HEK293 (cell line): ENCODE measurements at regions not wholly inside any gene's neighbourhood (a gene's known extent, or its start where the extent isn't known, plus 50 kb on each side); places are given as distances from the start of the nearest gene placed in this dataset.

Source experiments
- HOXD13 ChIP-seq: sonication (generic); formaldehyde crosslinking; IDR thresholded peaks from 2 replicates; pipeline ENCODE4 v1.8.0; 2022; ENCODE audit warnings: missing genetic modification reagents, borderline replicate concordance
- PRDM4 ChIP-seq: fragments of 450-650 bp; formaldehyde crosslinking; IDR thresholded peaks from 2 replicates; pipeline ENCODE4 v1.5.1; 2017; ENCODE audit warnings: missing biosample characterization, missing genetic modification characterization
- SP7 ChIP-seq: fragments of 450-650 bp; formaldehyde crosslinking; IDR thresholded peaks from 2 replicates; pipeline ENCODE4 v1.5.1; 2016; ENCODE audit warnings: missing biosample characterization, missing genetic modification characterization
- WT1 ChIP-seq: fragments of 450-650 bp; formaldehyde crosslinking; IDR thresholded peaks from 2 replicates; pipeline ENCODE4 v1.5.1; 2016; ENCODE audit warnings: missing biosample characterization, missing genetic modification characterization
- YY1 ChIP-seq: fragments of 450-650 bp; formaldehyde crosslinking; IDR thresholded peaks from 2 replicates; pipeline ENCODE4 v1.5.1; 2018; ENCODE audit warnings: missing biosample characterization, missing genetic modification characterization
- ZBTB10 ChIP-seq: fragments of 450-650 bp; formaldehyde crosslinking; IDR thresholded peaks from 2 replicates; pipeline ENCODE4 v1.5.1; 2016; ENCODE audit warnings: missing biosample characterization, missing genetic modification characterization
- ZBTB8A ChIP-seq: fragments of 450-650 bp; formaldehyde crosslinking; IDR thresholded peaks from 2 replicates; pipeline ENCODE4 v1.5.1; 2016; ENCODE audit warnings: missing biosample characterization, missing genetic modification characterization
- ZNF121 ChIP-seq: fragments of 450-650 bp; formaldehyde crosslinking; IDR thresholded peaks from 2 replicates; pipeline ENCODE4 v1.5.1; 2016; ENCODE audit warnings: missing biosample characterization, missing genetic modification characterization
- ZNF132 ChIP-seq: fragments of 450-650 bp; formaldehyde crosslinking; IDR thresholded peaks from 2 replicates; pipeline ENCODE4 v1.5.1; 2017; ENCODE audit warnings: missing biosample characterization, missing genetic modification characterization, borderline replicate concordance
- ZNF175 ChIP-seq: fragments of 450-650 bp; formaldehyde crosslinking; IDR thresholded peaks from 2 replicates; pipeline ENCODE4 v1.5.1; 2016; ENCODE audit warnings: missing biosample characterization, missing genetic modification characterization
- ZNF248 ChIP-seq: fragments of 450-650 bp; formaldehyde crosslinking; IDR thresholded peaks from 2 replicates; pipeline ENCODE4 v1.5.1; 2017; ENCODE audit warnings: missing biosample characterization, missing genetic modification characterization
- ZNF266 ChIP-seq: fragments of 450-650 bp; formaldehyde crosslinking; IDR thresholded peaks from 2 replicates; pipeline ENCODE4 v1.5.1; 2016; ENCODE audit warnings: missing biosample characterization, missing genetic modification characterization, low read depth
- ZNF335 ChIP-seq: fragments of 450-650 bp; formaldehyde crosslinking; conservative IDR thresholded peaks from 2 replicates; pipeline ENCODE4 v1.5.1; 2016; ENCODE audit warnings: missing biosample characterization, missing genetic modification characterization
- ZNF433 ChIP-seq: fragments of 450-650 bp; formaldehyde crosslinking; IDR thresholded peaks from 2 replicates; pipeline ENCODE4 v1.5.1; 2016; ENCODE audit warnings: missing biosample characterization, missing genetic modification characterization, low read depth
- ZNF514 ChIP-seq: fragments of 450-650 bp; formaldehyde crosslinking; IDR thresholded peaks from 2 replicates; pipeline ENCODE4 v1.5.1; 2016; ENCODE audit warnings: missing biosample characterization, missing genetic modification characterization
- ZNF544 ChIP-seq: fragments of 450-650 bp; formaldehyde crosslinking; IDR thresholded peaks from 2 replicates; pipeline ENCODE4 v1.5.0; 2017; ENCODE audit warnings: missing biosample characterization, missing genetic modification characterization
- ZNF629 ChIP-seq: fragments of 450-650 bp; formaldehyde crosslinking; IDR thresholded peaks from 2 replicates; pipeline ENCODE4 v1.5.1; 2017; ENCODE audit warnings: missing biosample characterization, missing genetic modification characterization
- ZNF654 ChIP-seq: fragments of 450-650 bp; formaldehyde crosslinking; IDR thresholded peaks from 2 replicates; pipeline ENCODE4 v1.5.1; 2016; ENCODE audit warnings: low read depth, missing biosample characterization, missing genetic modification characterization
- ZNF701 ChIP-seq: fragments of 450-650 bp; formaldehyde crosslinking; IDR thresholded peaks from 2 replicates; pipeline ENCODE4 v1.5.1; 2016; ENCODE audit warnings: missing biosample characterization, missing genetic modification characterization
- ZNF707 ChIP-seq: fragments of 450-650 bp; formaldehyde crosslinking; IDR thresholded peaks from 2 replicates; pipeline ENCODE4 v1.5.1; 2016; ENCODE audit warnings: missing biosample characterization, missing genetic modification characterization
- ZNF768 ChIP-seq: fragments of 450-650 bp; formaldehyde crosslinking; IDR thresholded peaks from 2 replicates; pipeline ENCODE4 v1.5.1; 2018; ENCODE audit warnings: missing biosample characterization, mild to moderate bottlenecking, missing genetic modification characterization
- ZNF791 ChIP-seq: fragments of 450-650 bp; formaldehyde crosslinking; IDR thresholded peaks from 2 replicates; pipeline ENCODE4 v1.5.1; 2016; ENCODE audit warnings: missing biosample characterization, missing genetic modification characterization
- ZSCAN16 ChIP-seq: fragments of 450-650 bp; formaldehyde crosslinking; IDR thresholded peaks from 2 replicates; pipeline ENCODE4 v1.5.1; 2016; ENCODE audit warnings: missing biosample characterization, missing genetic modification characterization
- ZSCAN30 ChIP-seq: fragments of 450-650 bp; IDR thresholded peaks from 2 replicates; pipeline ENCODE4 v1.5.1; 2018; ENCODE audit warnings: missing biosample characterization, mild to moderate bottlenecking, missing genetic modification characterization, moderate library complexity
- TF ChIP-seq, protein P1 (sequence below): fragments of 450-650 bp; formaldehyde crosslinking; IDR thresholded peaks from 2 replicates; pipeline ENCODE4 v1.5.1; 2016; ENCODE audit warnings: missing biosample characterization, missing genetic modification characterization
- TF ChIP-seq, protein P2 (sequence below): fragments of 450-650 bp; formaldehyde crosslinking; IDR thresholded peaks from 2 replicates; pipeline ENCODE4 v1.5.1; 2016; ENCODE audit warnings: missing biosample characterization, missing genetic modification characterization
- TF ChIP-seq, protein P3 (sequence below): fragments of 450-650 bp; formaldehyde crosslinking; IDR thresholded peaks from 2 replicates; pipeline ENCODE4 v1.5.1; 2016; ENCODE audit warnings: missing biosample characterization, missing genetic modification characterization
- TF ChIP-seq, protein P4 (sequence below): fragments of 450-650 bp; formaldehyde crosslinking; IDR thresholded peaks from 2 replicates; pipeline ENCODE4 v1.5.1; 2016; ENCODE audit warnings: missing biosample characterization, missing genetic modification characterization

- TF ChIP-seq, protein P1, sequence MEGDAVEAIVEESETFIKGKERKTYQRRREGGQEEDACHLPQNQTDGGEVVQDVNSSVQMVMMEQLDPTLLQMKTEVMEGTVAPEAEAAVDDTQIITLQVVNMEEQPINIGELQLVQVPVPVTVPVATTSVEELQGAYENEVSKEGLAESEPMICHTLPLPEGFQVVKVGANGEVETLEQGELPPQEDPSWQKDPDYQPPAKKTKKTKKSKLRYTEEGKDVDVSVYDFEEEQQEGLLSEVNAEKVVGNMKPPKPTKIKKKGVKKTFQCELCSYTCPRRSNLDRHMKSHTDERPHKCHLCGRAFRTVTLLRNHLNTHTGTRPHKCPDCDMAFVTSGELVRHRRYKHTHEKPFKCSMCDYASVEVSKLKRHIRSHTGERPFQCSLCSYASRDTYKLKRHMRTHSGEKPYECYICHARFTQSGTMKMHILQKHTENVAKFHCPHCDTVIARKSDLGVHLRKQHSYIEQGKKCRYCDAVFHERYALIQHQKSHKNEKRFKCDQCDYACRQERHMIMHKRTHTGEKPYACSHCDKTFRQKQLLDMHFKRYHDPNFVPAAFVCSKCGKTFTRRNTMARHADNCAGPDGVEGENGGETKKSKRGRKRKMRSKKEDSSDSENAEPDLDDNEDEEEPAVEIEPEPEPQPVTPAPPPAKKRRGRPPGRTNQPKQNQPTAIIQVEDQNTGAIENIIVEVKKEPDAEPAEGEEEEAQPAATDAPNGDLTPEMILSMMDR = peak; percentile 59
- TF ChIP-seq ZNF768 = no peak
- no peak for TF ChIP-seq ZNF266 (tag by site-specific recombination)
- TF ChIP-seq SP7 = 0 out of 2 replicates have a peak, but pooled peaks have one; percentile 13
- no peak for TF ChIP-seq ZNF514 (tag by site-specific recombination)
- no peak for TF ChIP-seq ZNF701 (tag by site-specific recombination)
- TF ChIP-seq ZNF175 (tag by site-specific recombination) = no peak
- TF ChIP-seq HOXD13 (CRISPR knock-in tag) = no peak
- 0 out of 2 replicates have a peak, but pooled peaks have one; percentile 37 for TF ChIP-seq ZNF335 (tag by site-specific recombination)
- TF ChIP-seq ZNF433 (tag by site-specific recombination) = no peak
- no peak for TF ChIP-seq WT1
- TF ChIP-seq ZNF707 = no peak
- TF ChIP-seq ZSCAN16 (tag by site-specific recombination) = no peak
- TF ChIP-seq ZBTB8A (tag by site-specific recombination) = no peak
- TF ChIP-seq ZNF544 (tag by site-specific recombination) = no peak
- peak; percentile 91 for TF ChIP-seq ZNF654 (tag by site-specific recombination)
- TF ChIP-seq ZNF629 (tag by site-specific recombination) = peak; percentile 13; the same call in 1 of the 2 replicates
- no peak for TF ChIP-seq ZNF248 (tag by site-specific recombination)
- TF ChIP-seq ZBTB10 (tag by site-specific recombination) = 0 out of 2 replicates have a peak, but pooled peaks have one; percentile 21
- TF ChIP-seq YY1 = no peak
- TF ChIP-seq, protein P2, sequence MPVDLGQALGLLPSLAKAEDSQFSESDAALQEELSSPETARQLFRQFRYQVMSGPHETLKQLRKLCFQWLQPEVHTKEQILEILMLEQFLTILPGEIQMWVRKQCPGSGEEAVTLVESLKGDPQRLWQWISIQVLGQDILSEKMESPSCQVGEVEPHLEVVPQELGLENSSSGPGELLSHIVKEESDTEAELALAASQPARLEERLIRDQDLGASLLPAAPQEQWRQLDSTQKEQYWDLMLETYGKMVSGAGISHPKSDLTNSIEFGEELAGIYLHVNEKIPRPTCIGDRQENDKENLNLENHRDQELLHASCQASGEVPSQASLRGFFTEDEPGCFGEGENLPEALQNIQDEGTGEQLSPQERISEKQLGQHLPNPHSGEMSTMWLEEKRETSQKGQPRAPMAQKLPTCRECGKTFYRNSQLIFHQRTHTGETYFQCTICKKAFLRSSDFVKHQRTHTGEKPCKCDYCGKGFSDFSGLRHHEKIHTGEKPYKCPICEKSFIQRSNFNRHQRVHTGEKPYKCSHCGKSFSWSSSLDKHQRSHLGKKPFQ (tag by site-specific recombination) = no peak
- TF ChIP-seq ZNF121 (tag by site-specific recombination) = peak; percentile 100
- TF ChIP-seq, protein P3, sequence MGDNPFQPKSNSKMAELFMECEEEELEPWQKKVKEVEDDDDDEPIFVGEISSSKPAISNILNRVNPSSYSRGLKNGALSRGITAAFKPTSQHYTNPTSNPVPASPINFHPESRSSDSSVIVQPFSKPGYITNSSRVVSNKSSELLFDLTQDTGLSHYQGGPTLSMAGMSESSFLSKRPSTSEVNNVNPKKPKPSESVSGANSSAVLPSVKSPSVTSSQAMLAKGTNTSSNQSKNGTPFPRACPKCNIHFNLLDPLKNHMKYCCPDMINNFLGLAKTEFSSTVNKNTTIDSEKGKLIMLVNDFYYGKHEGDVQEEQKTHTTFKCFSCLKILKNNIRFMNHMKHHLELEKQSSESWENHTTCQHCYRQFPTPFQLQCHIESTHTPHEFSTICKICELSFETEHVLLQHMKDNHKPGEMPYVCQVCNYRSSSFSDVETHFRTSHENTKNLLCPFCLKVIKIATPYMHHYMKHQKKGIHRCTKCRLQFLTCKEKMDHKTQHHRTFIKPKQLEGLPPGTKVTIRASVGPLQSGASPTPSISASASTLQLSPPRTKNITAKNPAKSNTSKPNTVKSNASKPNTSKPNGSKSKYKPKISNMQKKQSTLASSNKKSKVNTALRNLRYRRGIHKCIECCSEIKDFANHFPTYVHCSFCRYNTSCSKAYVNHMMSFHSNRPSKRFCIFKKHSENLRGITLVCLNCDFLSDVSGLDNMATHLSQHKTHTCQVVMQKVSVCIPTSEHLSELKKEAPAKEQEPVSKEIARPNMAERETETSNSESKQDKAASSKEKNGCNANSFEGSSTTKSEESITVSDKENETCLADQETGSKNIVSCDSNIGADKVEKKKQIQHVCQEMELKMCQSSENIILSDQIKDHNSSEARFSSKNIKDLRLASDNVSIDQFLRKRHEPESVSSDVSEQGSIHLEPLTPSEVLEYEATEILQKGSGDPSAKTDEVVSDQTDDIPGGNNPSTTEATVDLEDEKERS (tag by site-specific recombination) = no peak
- TF ChIP-seq PRDM4 (tag by site-specific recombination) = no peak
- TF ChIP-seq ZNF132 = no peak
- TF ChIP-seq ZNF791 = no peak
- TF ChIP-seq, protein P4, sequence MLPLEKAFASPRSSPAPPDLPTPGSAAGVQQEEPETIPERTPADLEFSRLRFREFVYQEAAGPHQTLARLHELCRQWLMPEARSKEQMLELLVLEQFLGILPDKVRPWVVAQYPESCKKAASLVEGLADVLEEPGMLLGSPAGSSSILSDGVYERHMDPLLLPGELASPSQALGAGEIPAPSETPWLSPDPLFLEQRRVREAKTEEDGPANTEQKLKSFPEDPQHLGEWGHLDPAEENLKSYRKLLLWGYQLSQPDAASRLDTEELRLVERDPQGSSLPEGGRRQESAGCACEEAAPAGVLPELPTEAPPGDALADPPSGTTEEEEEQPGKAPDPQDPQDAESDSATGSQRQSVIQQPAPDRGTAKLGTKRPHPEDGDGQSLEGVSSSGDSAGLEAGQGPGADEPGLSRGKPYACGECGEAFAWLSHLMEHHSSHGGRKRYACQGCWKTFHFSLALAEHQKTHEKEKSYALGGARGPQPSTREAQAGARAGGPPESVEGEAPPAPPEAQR (tag by site-specific recombination) = no peak
- TF ChIP-seq ZSCAN30 (tag by site-specific recombination) = 0 out of 2 replicates have a peak, but pooled peaks have one; percentile 43
Observed at GRCh38 chr6:28683945-28684538, 158.4 kb downstream of the GPX5 start (continued).
